Dedifferentiated amniotic fluid mesenchymal stem cell (primary cell): ENCODE measurements at regions not wholly inside any gene's neighbourhood (a gene's known extent, or its start where the extent isn't known, plus 50 kb on each side); places are given as distances from the start of the nearest gene placed in this dataset.
A peak's percentile ranks its signal among the peaks of the same experiment; 100 is the strongest.

Source experiments
- DNase-seq: peaks from one replicate; pipeline ENCODE4 v3.0.0-alpha.2; 2016; ENCODE audit errors: extremely low spot score

- no peak for DNase-seq
These were observed 497.0 kb upstream of the CCDC54 start for GRCh38 chr3:106880206-106880605.

GRCh38 chr3:106881186-106881585 is 496.1 kb upstream of the CCDC54 start:
- DNase-seq = no peak

- DNase-seq = no peak
These were observed 494.9 kb upstream of the CCDC54 start for GRCh38 chr3:106882297-106882696.

DNA sequence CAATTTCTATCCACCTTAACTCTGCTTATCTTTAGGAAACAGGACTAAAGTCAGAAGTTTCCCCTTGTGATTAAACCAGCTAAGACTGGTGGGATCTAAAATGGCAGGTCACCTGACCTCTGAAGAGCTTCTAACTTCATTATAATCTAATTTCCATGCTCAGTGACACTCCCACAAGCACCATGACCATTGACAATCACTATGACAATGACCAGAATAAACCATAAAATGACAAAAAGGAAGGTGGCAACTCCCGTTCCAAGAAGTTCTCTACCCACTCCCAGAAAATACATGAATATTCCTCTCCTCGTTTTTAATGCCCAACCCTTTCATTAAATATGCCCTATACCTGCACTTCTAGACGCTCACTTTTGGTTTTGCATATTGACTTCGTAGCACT is 471.2 kb upstream of the CCDC54 start:
- no peak for DNase-seq

DNA sequence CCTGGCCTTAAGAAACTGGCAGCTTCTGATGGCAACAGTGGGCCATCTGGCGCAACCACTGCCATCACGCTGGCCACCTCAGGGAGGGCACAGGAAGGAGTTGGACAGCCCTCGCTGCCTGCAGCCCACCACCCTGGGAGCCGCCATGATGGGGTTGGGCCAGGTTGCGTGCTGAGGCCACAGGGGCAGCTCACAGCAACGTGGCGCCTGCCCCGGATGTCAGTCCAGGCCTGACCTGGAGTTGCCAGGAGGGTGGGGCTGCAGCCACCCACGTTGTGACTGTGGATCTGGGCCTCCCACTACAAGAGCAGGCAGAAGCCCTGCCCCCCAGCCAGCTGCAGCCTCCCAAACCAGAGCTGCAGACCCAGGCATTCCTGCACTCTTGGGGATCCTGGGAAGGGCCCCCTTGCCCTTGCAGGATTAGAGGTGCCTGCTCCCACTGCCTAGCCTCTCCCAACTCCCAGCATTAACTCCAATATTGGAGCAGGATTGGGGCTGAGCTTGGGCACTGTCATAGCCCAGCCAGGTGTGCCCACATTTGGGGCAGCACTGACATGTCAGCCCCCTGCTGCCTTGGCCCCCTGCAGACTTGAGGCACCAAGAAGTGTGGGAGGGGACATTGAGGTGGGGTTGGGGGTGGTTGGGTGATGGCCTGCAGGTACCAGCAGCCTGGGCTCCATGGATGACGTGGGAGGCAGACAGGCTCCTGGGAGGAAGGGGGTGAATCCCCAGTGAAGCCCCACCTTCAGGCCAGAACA is 468.9 kb upstream of the CCDC54 start:
- DNase-seq = no peak

DNA sequence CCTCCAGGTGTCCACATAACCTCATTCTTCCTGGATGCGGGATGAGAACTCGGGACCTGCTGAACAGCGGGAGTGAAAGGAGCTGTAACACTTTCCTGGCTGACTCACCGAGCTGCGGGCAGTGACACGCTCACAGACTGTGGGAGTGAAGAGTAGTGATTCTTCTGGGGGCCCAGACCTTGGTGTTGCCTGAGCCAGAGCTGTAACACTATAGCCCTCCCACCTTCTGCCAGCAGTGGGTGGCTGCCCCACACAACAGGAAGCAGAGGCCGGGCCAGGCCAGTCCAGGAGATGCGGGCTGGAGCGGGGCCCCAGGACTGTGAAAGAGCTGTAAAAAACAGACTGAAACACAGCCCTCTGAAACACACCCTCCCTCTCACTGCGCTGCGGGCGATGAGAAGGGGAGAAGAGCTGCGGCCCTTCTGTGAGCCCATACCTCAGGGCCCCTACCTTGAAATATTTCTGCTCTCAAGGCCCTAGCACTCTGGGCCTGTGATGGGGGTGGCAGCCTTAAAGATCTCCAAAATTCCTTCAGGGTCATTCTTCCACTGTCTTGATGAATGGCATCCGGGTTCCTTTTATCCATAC is 464.0 kb upstream of the CCDC54 start:
- DNase-seq = no peak

DNA sequence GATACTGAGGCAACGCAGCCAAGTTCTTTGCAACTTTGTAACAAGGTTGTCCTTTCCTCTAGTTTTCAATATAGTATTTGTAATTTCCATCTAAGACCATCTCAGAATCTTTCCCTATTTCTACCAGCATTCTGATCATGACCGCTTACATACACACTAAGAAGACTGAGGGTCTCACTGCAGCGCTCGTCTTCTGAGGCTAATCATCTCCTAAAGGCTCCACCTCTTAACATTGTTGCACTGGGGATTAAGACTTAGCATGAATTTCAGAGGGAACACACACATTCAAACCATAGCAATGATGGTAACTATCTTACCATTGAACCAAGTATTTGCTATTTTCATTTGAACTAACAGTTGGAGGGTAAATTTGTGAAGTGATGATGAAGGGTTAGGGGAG is 463.3 kb upstream of the CCDC54 start:
- no peak for DNase-seq

DNA sequence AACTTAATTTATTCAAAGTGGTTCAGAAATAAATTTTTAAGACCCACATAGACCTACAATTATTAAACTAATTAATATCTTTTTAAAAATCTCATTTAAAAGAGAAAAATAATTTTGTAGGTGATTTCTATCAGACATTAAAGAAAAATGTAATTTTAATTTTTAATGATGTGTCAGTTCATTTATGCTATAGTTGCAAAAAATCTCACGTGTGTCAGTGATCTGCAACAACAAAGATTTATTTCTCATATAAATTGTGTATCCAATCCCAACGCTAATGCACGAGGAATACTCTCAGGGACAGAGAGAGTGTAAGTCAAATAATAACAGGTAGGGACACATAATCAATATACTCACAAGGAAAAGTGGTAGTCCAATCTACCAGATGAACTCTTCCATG is 456.6 kb upstream of the CCDC54 start:
- no peak for DNase-seq

DNA sequence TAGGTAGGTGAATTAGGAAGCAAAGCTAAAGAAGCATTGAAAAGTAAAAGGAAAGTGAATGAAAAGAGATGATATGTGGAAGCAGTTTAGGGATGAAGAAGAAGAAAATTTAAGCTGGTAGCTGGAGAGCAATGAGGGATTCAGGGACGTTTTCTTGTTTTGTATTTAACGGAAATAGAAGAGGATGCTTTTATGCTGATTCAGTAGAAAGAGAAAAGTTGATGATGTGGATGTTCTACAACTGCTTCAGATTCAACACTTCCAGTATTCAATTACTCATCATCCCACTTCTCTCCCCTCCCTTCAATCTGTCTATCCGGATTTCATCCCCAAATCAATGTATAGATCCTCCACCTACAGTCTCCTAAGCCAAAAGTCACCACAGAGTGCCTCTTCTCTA is 448.2 kb upstream of the CCDC54 start:
- no peak for DNase-seq

DNA sequence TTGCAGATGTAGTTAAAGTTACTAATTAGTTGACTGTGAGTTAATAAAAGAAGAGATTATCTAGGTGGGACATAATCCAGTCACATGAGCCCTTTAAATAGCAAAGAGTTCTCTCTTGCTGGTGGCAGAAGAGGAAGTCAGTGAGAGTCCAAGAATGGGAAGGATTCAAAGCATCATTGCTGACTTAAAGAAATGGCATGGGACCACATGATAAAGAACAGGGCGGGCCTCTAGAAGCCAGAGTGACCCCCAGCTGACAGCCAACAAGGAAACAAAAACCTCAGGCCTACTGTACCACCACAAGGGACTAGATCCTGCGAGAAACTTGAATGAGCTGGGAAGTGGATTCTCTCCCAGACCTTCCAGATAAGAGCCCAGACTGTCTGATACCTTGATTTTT is 447.2 kb upstream of the CCDC54 start:
- no peak for DNase-seq

DNA sequence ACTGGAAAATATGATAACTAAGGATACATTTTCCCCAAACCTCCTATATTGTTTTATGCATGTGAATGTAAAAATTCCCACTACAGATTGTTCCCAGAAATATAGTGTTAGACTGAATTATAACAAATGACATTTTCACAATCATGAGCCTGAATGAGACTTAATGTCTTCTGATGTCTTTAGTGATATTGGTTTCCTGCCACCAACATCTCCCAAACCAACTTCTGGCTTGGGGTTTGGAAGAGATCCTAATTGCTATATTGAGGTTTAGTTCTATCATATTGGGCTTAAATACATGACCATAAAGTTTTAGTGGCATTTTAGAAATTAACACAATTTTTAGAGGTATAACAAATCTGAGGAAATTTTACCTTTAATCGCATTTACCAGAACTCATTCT is 445.3 kb upstream of the CCDC54 start:
- no peak for DNase-seq

DNA sequence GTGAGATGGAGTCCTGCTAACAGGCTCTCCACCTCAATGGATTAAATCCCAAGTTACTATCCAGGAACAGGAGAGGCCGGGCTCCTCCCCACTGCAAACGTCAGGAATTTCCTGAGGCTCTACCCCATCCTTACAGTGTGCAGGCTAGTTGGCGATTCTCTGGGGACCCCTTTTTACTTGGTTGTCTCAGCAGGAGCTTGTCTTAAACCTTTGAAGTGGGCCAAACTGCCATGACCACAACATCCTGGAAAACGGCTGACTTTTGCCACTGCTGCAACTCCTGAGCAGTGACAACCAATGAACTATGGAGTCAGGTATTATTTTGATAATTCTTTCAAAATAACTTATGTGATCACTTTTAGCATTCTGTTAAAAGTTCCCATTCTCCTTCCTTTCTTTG is 440.9 kb upstream of the CCDC54 start:
- DNase-seq = no peak

DNA sequence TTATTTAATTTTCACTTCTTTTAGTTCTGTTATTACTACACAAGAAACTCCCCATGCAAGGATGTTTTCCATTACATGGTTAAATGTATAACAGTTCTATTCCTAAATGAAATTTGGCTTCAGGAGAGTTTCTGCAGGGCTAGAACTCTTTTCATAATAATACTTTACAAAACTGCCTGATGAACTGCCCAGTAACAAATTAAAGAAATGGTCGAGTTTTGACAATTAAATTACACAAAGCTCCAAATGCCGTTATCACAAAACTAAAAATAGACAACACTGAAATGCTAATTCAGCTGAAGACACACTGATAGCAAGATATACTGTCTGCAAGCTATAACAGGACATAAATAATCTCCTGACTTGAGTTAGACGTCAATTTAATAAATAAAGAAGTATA is 435.2 kb upstream of the CCDC54 start:
- no peak for DNase-seq

DNA sequence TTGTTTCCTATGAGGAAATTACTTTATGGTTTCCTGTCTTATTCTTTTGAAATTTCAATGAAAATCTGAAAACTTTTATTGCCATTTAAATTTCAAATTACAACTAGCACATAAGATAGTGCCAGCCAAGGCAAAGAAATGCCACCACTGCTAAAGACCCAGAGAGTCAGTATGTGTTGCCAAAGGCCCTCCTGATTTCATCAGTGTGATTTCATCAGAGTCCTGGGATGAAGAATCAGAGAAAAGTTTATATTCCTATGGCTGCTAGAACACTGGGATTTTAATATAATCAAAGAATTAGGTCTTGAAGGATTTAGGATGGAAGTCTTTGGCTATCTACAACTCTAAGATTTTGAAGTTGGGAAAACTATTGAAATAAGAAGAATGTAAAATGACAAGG is 434.2 kb upstream of the CCDC54 start:
- DNase-seq = no peak

- DNase-seq = no peak
These were observed 431.8 kb upstream of the CCDC54 start for GRCh38 chr3:106945435-106945834.

DNA sequence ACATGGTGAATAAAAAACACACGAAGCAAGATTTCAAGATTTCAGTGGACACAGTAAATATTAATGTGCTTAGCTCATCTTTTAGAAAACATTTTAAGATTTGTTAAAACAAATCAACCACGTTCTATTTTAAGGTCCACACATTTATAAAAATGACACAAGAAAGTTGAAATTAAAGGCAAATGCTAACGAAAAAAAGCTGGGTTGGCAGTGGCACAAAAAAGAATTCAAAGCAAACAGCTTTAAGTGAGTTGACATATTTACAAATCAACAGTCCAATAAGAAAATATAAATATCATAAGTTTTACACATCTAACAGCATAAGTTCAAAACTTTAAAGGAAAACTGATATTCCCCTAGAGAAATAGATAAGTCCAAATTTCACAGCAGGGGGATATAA is 430.4 kb upstream of the CCDC54 start:
- no peak for DNase-seq

DNA sequence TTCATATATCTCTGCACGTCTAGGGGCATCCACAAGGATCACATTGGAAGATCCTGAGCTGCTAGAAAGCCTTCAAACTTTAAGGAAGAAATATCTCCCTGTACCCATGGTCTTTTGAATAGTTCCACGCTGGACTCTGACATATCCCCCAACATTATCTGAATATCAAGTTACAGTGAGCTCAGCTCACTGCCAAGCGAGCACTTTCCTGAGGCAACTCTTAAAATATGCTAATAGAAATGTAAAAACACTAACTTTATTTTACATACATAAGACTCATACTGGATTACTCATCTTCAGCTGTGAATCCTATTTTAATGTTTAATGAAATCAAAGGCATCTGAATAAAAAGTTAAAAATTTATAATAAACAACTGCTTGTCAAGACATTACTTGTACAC is 420.2 kb upstream of the CCDC54 start:
- DNase-seq = peak; percentile 36

GRCh38 chr3:106962993-106963392 is 414.2 kb upstream of the CCDC54 start:
- DNase-seq = no peak

GRCh38 chr3:106963442-106963841 is 413.8 kb upstream of the CCDC54 start:
- DNase-seq = peak; percentile 65

- DNase-seq = no peak
These were observed 411.9 kb upstream of the CCDC54 start for GRCh38 chr3:106965307-106965706.

DNA sequence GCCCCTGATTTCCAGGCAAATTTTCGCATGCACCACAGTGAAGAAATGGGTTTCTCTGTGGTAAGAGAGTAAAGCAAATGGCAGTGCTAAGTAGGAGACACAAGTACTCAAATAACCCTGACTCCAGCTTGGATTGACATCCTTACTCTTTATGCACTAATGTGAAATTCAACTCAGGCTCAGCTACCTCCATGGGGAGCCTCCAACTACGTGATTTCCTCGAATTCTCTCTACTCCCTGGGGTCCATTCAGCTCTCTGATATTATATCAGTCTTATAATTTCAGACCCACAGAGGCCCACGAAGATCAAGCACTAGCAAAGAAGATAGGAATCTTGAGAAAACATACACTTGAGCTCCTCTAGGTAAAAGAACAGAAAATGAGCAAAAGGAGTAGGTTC is 407.6 kb upstream of the CCDC54 start:
- DNase-seq = no peak

DNA sequence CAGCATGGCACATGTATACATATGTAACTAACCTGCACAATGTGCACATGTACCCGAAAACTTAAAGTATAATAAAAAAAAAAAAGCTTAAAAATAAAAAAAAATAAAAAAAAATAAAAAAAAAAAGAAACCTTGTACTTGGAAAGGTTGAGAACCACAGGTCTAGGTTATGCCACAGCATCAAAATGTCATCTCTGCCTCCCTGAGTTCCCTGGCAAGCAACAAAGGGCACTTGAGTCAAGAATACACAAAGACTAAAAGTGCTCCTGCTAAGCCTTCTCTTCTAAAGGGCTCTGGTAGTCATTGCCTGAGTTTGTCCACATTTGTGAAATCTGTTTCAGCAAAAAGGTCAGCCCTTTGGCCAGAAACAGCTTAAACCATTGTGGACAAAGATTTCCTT is 395.8 kb upstream of the CCDC54 start:
- DNase-seq = no peak

DNA sequence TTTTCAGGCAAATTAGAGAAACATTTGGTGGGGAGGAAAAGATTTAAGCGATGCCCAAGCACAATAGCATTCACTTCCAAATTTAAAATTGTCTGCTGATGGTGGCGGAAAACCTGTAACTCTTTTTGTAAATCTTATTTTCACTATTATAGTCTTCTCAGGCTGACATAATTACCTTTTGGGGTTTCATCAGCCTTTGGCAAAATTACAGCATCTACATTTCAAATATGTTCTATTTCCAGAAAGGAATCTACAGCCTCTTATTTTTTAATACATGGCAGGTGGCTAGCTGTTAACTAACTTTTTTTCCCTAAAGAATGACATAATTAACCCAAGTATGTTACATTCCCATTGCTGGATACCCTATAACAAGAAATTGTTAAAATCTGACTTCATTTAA is 391.5 kb upstream of the CCDC54 start:
- no peak for DNase-seq
